CD4-positive, alpha-beta T cell treated with Interleukin-17A for 4 hours (primary cell): ENCODE measurements at regions not wholly inside any gene's neighbourhood (a gene's known extent, or its start where the extent isn't known, plus 50 kb on each side); places are given as distances from the start of the nearest gene placed in this dataset.
"Not testable (repeated sequence)": the region's sequence is repeated elsewhere in the genome, so short reads cannot be mapped to it uniquely, and the experiment has no call there.

Experiments used
- DNase-seq: peaks from one replicate; pipeline ENCODE4 v3.0.0-alpha.2; 2020; ENCODE audit warnings: mixed read lengths

DNA sequence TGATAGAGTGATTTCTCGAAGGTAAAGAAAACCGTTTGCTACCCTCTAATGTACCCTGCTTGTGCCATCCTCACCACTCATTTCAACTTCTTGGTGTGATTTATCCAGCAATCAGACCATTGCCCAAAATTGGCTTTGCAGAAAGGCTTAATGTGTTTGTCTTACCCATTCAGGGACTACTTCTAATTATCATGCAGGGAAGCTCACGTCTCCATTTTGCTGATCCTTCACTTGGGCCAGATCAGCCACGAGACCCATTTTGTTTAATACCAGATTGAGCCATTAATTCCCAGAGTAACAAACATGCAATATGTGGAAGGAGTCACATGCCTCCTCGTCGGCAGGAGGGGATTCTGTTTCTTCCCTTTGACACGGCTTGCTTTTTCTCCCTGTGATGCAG, 51.1 kb upstream of the CRY1 start:
- no peak for DNase-seq

DNA sequence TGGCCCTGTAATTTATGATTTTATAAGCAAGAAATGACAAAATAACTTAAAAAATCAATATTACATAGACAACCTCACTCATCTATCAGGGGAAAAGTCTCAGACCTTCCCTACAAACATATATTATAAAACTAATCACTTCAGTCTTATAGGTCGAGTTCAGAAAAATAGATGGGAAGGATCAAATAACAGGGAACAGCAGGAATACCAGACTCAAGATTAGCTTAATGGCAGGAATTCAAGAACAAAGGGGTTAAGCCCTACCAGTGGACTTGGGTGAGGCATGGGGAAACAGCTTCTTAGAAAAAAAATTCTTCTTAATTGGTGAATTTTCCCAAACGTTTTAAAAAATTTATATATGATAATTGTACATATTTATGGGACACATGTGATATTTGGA, 51.6 kb upstream of the CRY1 start:
- no peak for DNase-seq

DNA sequence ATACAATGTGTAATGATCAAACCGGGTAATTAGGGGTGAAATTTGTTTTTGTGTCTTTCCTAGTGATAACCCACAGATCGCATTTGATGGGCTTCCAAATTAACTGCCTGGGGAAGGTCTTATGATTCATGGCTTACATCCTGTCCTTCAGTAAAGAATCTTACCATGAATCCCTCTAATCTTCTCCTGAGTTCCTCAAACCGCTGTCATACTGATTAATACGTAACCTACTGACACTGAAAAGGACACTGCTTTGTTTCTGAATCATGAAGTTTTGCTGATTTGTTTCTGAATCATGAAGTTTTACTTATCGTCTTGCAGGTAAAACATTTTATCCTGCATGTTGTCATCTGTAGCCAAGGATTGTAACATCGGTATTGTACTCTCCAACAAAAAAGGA, 52.0 kb upstream of the CRY1 start:
- DNase-seq = no peak

DNA sequence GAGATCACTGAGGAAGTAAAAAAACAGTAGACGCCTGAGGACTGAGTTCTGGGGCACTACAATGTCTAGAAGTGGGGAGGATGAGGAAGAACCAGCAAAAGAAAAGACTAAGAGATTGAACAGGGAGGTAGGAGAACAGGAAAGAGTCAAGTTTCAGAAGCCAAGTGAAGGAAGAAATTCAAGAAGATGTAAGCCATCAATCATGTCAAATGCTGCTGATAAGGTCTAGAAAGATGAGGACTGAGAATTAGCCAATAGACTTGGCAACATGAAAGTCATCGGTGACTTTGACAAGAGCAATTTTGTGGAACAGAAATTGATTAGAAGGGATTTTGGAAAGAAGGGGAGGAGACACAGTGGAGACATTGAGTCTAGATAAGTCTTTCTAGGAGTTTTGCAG, 54.8 kb upstream of the CRY1 start:
- DNase-seq = no peak

DNA sequence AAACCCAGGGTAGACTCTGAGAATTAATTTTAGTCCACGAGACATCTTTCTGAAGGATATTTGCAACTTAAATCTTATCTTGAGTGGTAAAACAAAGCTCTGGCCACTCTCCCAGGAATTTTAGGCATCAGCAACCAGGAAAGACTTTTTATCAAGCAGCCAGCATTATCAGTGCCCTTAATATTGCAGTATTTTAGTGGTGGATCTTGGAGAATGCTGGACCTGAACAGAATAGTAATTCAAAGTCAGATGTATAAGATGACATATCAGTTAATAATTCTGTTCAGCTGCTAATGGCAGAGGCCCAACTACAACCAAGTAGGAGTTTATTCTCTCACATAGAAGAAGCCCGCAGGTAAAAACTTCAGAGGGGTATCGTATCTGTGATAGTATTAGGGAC, 59.0 kb upstream of the CRY1 start:
- no peak for DNase-seq

DNA sequence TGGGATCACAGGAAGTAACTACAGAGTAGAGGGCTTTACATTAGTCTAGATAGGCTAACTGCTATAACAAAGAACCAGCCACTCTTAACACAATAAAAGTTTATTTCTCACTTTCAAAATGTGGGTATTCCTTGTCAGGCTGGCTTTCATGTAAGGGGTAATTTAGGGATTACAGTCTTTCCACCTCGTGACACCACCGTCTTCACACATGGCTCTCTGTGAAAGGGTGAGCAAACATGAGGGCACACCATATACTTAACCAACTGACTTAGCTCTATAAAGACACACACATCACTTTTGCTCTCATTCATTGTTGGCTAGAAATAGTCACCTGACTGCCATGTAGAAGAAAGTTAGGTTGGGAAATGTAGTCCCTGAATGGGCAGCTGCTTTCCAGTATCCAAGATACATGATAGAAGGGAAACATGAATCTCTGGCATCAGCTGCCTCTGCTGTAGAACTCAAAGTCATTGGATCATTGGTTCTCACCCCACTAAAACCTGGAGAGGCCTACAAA, 66.1 kb upstream of the CRY1 start:
- DNase-seq = no peak

DNA sequence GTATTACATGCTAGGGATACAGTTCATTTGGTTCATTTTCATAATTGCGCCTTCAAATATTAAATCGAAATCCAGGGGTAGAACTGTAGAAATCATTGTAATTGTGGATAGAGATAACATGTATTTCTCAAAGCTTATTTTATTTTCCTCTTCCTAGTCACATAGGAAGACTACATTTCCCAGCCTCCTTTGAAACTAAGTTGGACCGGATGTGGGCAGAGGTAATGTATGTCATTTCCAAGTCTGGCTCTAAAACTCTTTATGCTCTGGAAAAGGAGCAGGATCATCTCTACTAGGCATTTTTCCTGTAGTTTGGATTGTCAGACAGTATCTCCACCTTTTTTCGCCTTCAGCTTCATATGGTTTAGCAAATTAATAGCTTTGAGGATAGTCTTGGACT, 70.1 kb upstream of the CRY1 start:
- DNase-seq = no peak

DNA sequence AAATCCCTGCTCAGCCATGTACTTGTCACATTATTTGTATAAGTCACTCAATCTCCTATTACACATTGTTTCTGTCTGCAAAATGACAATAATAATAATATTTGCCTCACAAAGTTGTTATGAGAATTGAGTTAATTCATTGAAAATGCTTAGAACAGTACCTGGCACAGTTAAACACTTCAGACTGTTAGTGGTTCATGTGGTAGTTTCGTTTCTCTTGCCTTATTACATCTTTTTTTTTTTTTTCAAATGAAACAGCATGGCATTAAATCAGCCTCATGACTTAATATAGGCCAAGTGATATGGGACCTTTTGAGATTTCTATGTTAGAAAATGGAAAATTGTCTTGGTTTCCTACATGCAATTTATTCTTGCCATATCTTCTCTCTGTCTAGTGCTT, 71.0 kb upstream of the CRY1 start:
- no peak for DNase-seq

DNA sequence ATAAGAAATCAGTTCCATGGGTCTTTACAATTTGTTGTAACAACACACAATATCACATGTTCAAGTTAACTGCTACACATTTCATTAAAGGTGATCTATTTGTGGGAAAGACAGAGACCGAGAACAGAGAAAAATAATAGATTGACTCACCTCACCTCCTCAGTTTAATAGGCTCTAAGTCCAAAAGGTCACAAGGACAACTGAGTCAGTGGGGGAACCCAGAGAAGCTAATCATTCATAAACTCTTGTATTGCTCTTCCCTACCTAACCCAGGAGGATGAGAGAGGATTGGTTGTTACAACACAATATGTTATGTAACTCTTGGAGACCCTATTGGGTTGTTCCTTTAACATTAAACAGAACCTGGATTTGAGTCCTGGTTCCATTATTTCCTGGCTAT, 72.2 kb upstream of the CRY1 start:
- DNase-seq = no peak

DNA sequence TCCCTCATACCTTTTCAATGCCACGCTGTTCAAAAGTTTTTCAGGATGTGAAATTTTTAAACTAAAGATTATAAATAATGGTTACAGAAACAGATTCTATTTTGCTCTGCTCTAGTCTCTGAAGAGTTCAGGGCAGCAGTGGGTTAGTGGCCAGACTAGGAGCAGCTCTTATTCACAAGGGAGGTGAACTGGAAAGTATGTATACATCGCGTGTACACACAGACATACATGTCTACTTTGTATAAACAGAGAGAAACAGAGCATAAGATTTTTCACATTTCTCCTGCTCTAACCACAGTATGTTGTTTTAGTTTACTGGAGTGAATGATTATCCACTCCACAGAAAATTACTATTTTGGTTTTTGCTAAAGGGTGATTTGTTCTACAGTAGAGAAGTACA, 74.4 kb upstream of the CRY1 start:
- DNase-seq = no peak

DNA sequence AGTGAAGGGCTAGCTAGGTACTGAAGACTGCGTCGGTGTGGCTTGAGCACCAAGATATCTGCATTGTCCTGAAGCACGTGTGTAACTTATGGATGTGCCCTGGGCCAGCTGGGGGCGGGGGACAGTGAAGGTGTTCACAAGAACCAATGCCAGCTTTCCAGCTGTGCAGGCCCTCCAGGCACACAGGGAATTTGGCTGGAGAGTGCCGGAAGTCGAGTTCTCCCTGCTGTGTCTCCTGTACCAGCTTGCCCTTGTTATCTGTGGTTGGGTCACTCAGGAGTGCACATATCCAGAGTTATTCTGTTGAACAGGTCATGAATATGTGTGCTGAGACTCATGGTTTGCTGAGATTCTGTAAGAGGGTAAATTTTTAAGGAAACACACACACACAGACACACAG, 75.9 kb upstream of the CRY1 start:
- no peak for DNase-seq

DNA sequence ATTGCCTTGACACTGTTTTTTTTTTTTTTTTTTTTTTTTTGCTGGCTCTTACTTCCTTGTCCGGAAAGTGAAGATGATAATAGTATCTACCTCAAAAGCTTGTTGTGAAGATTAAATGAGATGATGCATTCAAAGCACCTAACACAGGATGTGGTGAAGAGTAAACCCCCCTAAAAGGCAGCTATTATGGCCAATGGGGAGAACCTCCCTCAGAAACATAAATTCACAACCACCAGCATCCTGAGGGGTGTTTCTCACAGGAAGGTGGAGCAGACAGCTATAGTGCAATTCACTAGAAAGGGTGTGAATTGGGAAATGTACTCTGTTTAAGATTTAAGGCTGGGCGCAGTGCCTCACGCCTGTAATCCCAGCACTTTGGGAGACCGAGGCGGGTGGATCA, 85.4 kb upstream of the CRY1 start:
- DNase-seq = no peak

DNA sequence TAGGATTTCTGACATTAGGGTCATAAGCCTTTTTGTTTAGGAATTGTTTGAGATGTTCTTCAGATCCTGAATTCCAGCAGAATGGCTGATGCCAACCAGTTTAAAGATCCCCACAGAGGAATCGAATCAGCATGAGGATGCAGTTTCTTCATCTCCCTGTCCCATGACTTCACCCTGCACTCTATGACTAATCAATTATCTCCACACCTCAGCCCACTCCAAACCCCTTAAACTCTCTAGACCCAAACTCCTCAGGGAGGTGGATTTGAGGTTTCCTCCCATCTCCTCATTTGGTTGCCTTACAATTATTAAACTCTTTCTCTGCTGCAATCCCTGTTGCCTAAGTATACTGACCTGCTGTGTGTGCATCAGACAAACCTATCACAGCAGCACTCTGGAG, 86.5 kb upstream of the CRY1 start:
- no peak for DNase-seq

DNA sequence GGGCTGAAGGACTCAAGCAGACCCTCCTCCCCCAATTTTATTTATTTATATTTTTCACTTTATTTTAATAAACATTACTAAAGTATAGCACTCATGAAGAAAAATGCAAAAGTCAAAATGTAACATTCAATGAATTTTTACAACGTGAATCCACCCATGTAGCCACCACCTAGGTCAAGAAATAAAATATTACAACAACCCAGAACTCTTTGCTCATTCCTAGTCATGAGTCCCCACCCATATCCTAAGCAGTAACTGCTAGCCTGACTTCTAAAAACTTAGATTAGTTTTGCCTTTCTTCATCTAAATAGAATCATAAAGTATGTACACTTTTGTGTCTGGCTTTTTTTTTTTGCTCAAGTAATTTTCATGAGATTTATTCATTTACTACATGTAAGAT, 86.9 kb upstream of the CRY1 start:
- no peak for DNase-seq

DNA sequence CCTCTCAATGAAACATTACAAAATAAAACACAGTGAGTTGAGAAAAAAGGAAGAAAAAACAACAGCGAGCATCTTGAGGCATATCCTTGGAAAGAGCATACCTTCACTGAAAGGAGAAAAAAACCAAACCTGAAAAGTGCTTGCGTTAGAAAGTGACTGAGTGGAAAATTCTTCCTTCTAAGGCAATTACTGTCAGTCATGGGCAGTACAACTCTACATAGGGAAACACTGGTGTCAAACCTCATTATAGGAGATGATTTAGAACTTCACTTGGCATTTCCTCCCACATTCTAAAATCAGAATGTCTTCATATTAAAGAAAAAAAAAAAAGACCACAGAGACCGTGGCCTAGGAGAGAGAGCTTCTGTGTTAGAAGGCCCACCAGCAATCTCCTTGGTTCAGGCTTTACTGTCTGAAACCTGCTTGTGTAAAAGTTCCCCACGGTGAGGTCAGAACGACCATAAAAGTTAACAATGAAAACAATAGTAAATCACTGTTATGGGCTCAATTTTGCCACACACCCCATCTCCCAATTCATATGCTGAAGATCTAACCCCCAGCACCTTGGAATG, 91.1 kb upstream of the CRY1 start:
- DNase-seq = no peak

DNA sequence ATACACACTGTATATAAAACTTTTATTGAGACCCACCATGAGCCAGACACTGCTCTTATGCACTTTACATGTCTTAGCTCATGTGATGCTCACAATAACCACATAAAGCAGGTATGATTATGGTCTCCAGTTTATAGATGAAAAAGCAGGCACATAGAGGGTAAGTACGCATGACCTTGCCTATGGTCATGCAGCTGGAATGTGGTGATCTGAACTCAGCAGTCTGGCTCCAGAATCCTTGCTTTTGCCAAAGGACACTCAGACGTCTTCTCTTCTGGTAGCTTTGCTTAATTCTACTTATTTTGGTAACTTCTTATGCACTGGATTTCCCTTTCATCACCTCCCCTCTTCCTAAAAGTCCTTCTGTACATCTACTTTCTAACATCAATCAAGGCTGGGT, 103.3 kb upstream of the CRY1 start:
- no peak for DNase-seq

DNA sequence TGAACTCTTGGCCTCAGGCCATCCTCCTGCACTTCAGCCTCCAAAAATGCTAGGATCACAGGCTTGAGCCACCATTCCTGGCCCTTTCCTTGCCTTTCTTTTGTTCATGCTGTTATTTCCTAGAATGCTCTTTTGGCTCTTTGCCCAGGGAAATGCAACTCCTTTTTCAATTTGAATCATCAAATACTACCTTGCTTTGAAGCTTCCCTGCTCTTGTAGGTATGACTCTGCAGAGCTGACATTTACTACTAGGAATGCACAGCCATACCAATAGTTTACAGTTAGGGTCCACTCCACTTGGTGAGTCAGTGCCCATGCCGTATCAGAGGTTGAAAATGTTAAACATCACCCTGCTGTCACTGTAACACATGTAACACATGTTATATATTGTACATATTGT, 107.0 kb upstream of the CRY1 start:
- DNase-seq = no peak

DNA sequence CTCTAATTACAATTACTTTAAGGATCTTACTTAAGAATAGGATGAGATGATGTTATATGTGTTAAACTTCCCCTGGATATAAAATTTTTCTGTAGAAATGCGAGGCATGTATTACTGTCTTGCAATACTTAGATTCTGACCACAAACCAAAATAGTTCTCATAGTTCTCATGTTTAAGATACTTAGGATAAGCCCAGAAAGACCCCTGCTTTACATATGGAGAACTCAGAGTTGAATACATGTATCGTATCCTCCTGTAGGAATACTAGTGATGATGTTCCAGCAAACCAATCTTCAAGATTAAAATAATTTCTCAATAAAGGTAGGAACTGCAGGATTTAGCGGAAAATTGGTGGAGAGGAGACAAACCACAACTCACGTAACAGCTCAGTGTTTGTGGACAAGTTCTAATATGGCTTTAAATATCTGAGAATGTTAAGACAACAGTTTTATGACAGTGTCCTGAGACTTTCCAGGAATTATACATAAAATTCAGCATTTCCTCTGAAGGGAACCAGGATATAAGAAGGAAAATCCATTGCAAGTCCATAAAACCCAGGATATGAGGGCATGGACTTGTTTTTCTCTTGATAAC, 114.7 kb upstream of the CRY1 start:
- no peak for DNase-seq

DNA sequence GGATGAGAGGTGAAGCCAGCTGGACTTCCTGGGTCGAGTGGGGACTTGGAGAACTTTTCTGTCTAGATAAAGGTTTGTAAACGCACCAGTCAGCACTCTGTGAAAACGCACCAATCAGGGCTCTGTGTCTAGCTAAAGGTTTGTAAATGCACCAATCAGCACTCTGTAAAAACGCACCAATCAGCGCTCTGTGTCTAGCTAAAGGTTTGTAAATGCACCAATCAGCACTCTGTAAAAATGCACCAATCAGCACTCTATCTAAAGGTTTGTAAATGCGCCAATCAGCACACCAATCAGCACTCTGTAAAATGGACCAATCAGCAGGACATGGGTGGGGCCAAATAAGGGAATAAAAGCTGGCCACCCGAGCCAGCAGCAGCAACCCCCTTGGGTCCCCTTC, 116.4 kb upstream of the CRY1 start:
- DNase-seq = not testable (repeated sequence)

DNA sequence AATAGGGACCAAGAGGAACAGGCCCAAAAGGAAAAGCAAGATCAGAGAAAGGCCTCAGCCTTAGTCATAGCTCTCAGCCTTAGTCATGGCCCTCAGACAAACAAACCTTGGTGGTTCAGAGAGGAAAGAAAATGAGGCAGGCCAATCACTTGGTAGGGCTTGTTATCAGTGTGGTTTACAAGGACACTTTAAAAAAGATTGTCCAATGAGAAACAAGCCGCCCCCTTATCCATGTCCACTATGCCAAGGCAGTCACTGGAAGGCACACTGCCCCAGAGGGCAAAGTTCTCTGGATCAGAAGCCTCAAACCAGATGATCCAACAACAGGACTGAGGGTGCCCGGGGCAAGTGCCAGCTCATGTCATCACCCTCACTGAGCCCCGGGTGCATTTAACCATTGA, 121.0 kb upstream of the CRY1 start:
- DNase-seq = not testable (repeated sequence)

DNA sequence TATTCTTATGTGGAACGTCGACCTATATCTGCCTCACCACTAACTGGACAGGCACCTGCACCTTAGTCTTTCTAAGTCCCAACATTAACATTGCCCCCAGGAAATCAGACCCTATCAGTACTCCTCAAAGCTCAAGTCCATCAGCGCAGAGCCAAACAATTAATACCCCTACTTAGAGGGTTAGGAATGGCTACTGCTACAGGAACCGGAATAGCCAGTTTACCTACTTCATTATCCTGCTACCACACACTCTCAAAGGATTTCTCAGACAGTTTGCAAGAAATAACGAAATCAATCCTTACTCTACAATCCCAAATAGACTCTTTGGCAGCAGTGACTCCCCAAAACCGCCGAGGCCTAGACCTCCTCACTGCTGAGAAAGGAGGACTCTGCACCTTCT, 123.1 kb upstream of the CRY1 start:
- DNase-seq = not testable (repeated sequence)

DNA sequence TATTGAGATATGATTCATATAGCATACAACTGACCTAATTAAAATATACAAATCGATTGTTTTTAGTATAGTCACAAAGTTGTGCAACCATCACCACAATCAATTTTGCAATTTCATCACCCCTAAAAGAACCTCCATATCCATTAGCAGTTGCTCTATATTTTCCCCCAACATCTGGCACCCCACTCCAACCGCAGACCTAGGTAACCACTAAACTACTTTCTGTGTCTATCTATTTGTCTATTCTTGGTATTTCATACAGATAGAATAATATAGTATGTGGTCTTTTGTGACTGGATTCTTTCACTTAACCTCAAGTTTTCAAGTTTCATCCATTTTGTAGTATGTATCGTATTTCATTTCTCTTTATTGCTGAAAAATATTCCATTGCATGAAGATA, 126.0 kb upstream of the CRY1 start:
- no peak for DNase-seq

DNA sequence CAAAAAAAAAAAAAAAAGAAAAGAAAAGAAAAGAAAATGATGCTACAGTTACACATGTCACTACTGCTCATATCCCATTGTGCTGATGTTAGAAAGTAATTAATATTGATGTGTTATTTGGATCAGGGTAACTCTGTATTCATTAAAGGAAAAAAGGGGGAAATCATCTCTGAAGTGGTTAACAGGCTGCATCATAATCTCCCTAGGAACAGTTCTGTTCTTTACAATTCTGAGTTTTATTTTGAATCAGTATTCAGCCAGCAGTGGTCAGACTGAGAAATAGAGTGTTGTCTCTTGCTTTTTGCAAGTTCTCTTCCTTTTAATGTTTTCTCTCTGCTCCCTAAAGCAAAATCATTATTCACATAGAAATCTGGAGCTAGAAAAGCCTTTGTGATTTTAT, 128.6 kb upstream of the CRY1 start:
- DNase-seq = no peak

DNA sequence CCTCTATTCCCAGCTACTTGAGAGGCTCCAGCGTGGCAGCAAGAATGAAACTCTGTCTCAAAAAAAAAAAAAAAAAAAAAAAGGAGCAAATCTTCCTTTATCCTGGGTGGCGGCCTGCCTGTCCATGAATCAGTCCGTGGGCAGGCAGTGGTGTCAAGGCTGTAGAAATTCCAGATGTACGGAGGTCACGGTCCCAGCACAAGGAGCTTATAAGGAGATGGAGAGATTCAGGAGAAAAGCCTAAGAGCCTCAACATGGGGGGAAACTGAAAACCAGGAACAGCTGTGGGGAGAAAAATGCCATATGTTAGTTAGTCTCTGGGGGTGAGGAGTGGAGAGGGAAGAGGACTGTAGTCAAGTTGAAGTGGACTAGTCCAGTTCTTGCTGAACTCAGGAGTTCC, 130.5 kb upstream of the CRY1 start:
- no peak for DNase-seq

DNA sequence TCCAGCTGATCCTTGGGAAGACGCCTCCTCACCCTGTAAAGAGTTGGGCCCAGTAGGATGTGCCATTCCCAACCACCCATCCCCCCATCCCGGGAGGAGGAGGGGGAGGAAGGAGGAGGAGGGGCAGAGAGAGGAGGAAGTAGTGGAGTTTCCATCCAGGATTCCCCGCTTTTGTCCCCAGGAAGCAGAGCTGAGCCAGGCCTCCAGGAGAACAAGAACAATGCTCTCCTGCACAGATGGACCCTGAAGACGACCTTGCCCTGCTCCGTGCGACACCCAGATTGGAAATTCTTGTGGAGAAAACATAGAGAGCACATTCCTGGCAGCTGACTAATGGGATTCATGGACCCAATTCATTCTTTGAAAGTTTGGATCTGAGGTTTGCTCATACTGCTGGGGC, 132.3 kb upstream of the CRY1 start:
- no peak for DNase-seq
